GM23338 (cell line): ENCODE measurements at regions not wholly inside any gene's neighbourhood (a gene's known extent, or its start where the extent isn't known, plus 50 kb on each side); places are given as distances from the start of the nearest gene placed in this dataset.

Source experiments
- ATAC-seq: fragments of 200-7000 bp; cut with Tn5 transposase; 3 replicates; pipeline ENCODE4 v1.9.1; 2020
- DNase-seq: peaks from one replicate; pipeline ENCODE4 v3.0.0-alpha.2; 2015; ENCODE audit warnings: low spot score
- H2AFZ ChIP-seq: fragments of 200-600 bp; sonication (generic); 2 replicates; pipeline ENCODE4 v1.8.0; 2016; ENCODE audit warnings: antibody characterized with exemption, mild to moderate bottlenecking, moderate library complexity
- H3F3A ChIP-seq: fragments of 200-600 bp; sonication (generic); replicated peaks from 2 replicates; pipeline ENCODE4 v1.8.0; 2017; ENCODE audit warnings: antibody characterized with exemption, mixed run types, low read depth
- H3K27ac ChIP-seq: fragments of 200-600 bp; sonication (generic); 2 replicates; pipeline ENCODE4 v1.6.1; 2016; ENCODE audit warnings: low read depth
- H3K27me3 ChIP-seq: fragments of 200-600 bp; sonication (generic); 2 replicates; pipeline ENCODE4 v1.8.0; 2016; ENCODE audit warnings: mild to moderate bottlenecking, mixed run types, moderate library complexity; ENCODE audit not compliant: insufficient read depth
- H3K36me3 ChIP-seq: fragments of 200-600 bp; sonication (generic); 2 replicates; pipeline ENCODE4 v1.8.0; 2016; ENCODE audit warnings: mild to moderate bottlenecking; ENCODE audit not compliant: insufficient read depth
- H3K4me1 ChIP-seq: fragments of 200-600 bp; sonication (generic); 2 replicates; pipeline ENCODE4 v1.8.0; 2016; ENCODE audit warnings: mild to moderate bottlenecking, moderate library complexity; ENCODE audit not compliant: insufficient read depth
- H3K4me2 ChIP-seq: fragments of 200-600 bp; sonication (generic); 2 replicates; pipeline ENCODE4 v1.7.1; 2017; ENCODE audit warnings: mixed run types
- H3K4me3 ChIP-seq: fragments of 200-600 bp; sonication (generic); 2 replicates; pipeline ENCODE4 v1.6.1; 2016; ENCODE audit warnings: mixed run types
- H3K79me2 ChIP-seq: fragments of 200-600 bp; sonication (generic); replicated peaks from 2 replicates; pipeline ENCODE4 v1.8.0; 2017; ENCODE audit warnings: mild to moderate bottlenecking; ENCODE audit not compliant: insufficient read depth
- H3K9me2 ChIP-seq: fragments of 200-600 bp; sonication (generic); 2 replicates; pipeline ENCODE4 v1.8.0; 2017; ENCODE audit not compliant: insufficient read depth
- H4K20me1 ChIP-seq: fragments of 200-600 bp; sonication (generic); replicated peaks from 2 replicates; pipeline ENCODE4 v1.8.0; 2017; ENCODE audit warnings: mild to moderate bottlenecking; ENCODE audit not compliant: insufficient read depth
- H3K27ac Mint-ChIP-seq: 2 replicates; pipeline ENCODE4 v1.8.0; 2020; ENCODE audit warnings: inconsistent platforms, mild to moderate bottlenecking, moderate library complexity, mixed read lengths
- H3K27me3 Mint-ChIP-seq: 3 replicates; pipeline ENCODE4 v1.8.0; 2022; ENCODE audit warnings: low read depth, mild to moderate bottlenecking, moderate library complexity, mixed read lengths, inconsistent platforms; ENCODE audit not compliant: insufficient read depth, poor library complexity
- H3K36me3 Mint-ChIP-seq: 3 replicates; pipeline ENCODE4 v1.8.0; 2021; ENCODE audit warnings: low read depth, mild to moderate bottlenecking, inconsistent platforms, moderate library complexity, mixed read lengths
- H3K4me1 Mint-ChIP-seq: 3 replicates; pipeline ENCODE4 v1.8.0; 2020; ENCODE audit warnings: mild to moderate bottlenecking, inconsistent platforms, mixed read lengths
- H3K4me3 Mint-ChIP-seq: 3 replicates; pipeline ENCODE4 v1.8.0; 2021; ENCODE audit warnings: moderate library complexity, mild to moderate bottlenecking, inconsistent platforms, mixed read lengths
- H3K9me3 Mint-ChIP-seq: 3 replicates; pipeline ENCODE4 v1.8.0; 2020; ENCODE audit warnings: moderate library complexity, mild to moderate bottlenecking, inconsistent platforms, mixed read lengths
- CREB1 ChIP-seq: fragments of 250-450 bp; sonication (Bioruptor Pico); IDR thresholded peaks from 2 replicates; pipeline ENCODE4 v1.5.0; 2020; ENCODE audit warnings: low read depth, mild to moderate bottlenecking, moderate library complexity
- CTCF ChIP-seq, 2 experiments: fragments of 200-600 bp in 1 of 2; sonication (generic) in 1 of 2; conservative IDR thresholded peaks; 2 replicates each; pipeline versions ENCODE4 v1.5.1 to v1.6.1; 2016 to 2017; ENCODE audit warnings: antibody characterized with exemption in 2 of 2, low read depth in 2 of 2, mild to moderate bottlenecking in 2 of 2, moderate library complexity in 1 of 2
- ETS1 ChIP-seq: IDR thresholded peaks from 2 replicates; pipeline ENCODE4 v1.6.1; 2016; ENCODE audit warnings: antibody characterized with exemption
- JUNB ChIP-seq: IDR thresholded peaks from one replicate; pipeline ENCODE4 v1.6.1; 2016; ENCODE audit warnings: antibody characterized with exemption; ENCODE audit not compliant: unreplicated experiment
- NANOG ChIP-seq: IDR thresholded peaks from 2 replicates; pipeline ENCODE4 v1.6.1; 2016; ENCODE audit warnings: antibody characterized with exemption, borderline replicate concordance
- REST ChIP-seq: IDR thresholded peaks from one replicate; pipeline ENCODE4 v1.6.1; 2018; ENCODE audit warnings: antibody characterized with exemption; ENCODE audit not compliant: unreplicated experiment
- STAT1 ChIP-seq: IDR thresholded peaks from one replicate; pipeline ENCODE4 v1.6.1; 2016; ENCODE audit warnings: antibody characterized with exemption; ENCODE audit not compliant: unreplicated experiment
- ZNF462 ChIP-seq: fragments of 250-450 bp; sonication (Bioruptor Pico); IDR thresholded peaks from 2 replicates; pipeline ENCODE4 v1.5.0; 2020; ENCODE audit warnings: mild to moderate bottlenecking, moderate library complexity

- Mint-ChIP-seq H3K9me3 (no peaks in the 10 kb centered on the region; the same call in 1 of the 3 replicates), H3K4me3 (no peak overlapping the region), H3K27me3 (peaks cover 8% of the 10 kb centered on the region), H3K4me1 (no peaks in the 10 kb centered on the region; the same call in 2 of the 3 replicates), H3K27ac (no peak overlapping the region), H3K36me3 (peaks cover 51% of the 10 kb centered on the region)
- Histone ChIP-seq H4K20me1 (no peaks in the 10 kb centered on the region), H3K4me3 (peak overlapping the region; percentile 5; the same call in 1 of the 2 replicates), H3K4me2 (peak overlapping the region; percentile 49; the same call in 1 of the 2 replicates), H3K27ac (no peak overlapping the region), H3K36me3 (no peaks in the 10 kb centered on the region), H3F3A (no peaks in the 10 kb centered on the region), H3K9me2 (no peaks in the 10 kb centered on the region), H3K4me1 (peaks cover 13% of the 10 kb centered on the region; the same call in 1 of the 2 replicates), H3K27me3 (peaks cover 62% of the 10 kb centered on the region), H3K79me2 (no peaks in the 10 kb centered on the region), H2AFZ (no peak overlapping the region)
- no peak for TF ChIP-seq REST
- TF ChIP-seq NANOG: no peak
- TF ChIP-seq JUNB: no peak
- TF ChIP-seq CREB1: no peak
- TF ChIP-seq ETS1: no peak
- no peak for DNase-seq
- ATAC-seq: no peak
Observed at GRCh38 chr12:130220706-130221100, 58.4 kb downstream of the FZD10 start.

GRCh38 chr12:130222519-130223218 is 60.4 kb downstream of the FZD10 start:
- DNase-seq (peak; percentile 67), ATAC-seq (no peak)
- Mint-ChIP-seq H3K4me1 (no peaks in the 10 kb centered on the region; the same call in 2 of the 3 replicates), H3K9me3 (no peaks in the 10 kb centered on the region; the same call in 1 of the 3 replicates), H3K36me3 (peaks cover 47% of the 10 kb centered on the region), H3K4me3 (no peak overlapping the region), H3K27ac (no peak overlapping the region), H3K27me3 (peaks cover 4% of the 10 kb centered on the region)
- no peaks in the 10 kb centered on the region for H3K9me2 ChIP-seq
- peaks cover 58% of the 10 kb centered on the region for H3K27me3 ChIP-seq
- no peaks in the 10 kb centered on the region for H3F3A ChIP-seq
- 0 out of 2 replicates have a peak overlapping the region, but pooled peaks have one; percentile 30 for H3K4me3 ChIP-seq
- no peaks in the 10 kb centered on the region for H3K36me3 ChIP-seq
- H3K27ac ChIP-seq: no peak overlapping the region
- TF ChIP-seq ZNF462 (CRISPR knock-in tag) (no peak), STAT1 (no peak), CTCF (conservative IDR thresholded peaks at IDR 0.05; ENCODE audit: low read depth in 2 of 2) (peak; percentile 38 to 53)
- no peak overlapping the region for H2AFZ ChIP-seq
- no peaks in the 10 kb centered on the region for H4K20me1 ChIP-seq
- no peaks in the 10 kb centered on the region for H3K79me2 ChIP-seq
- H3K4me1 ChIP-seq: peaks cover 13% of the 10 kb centered on the region; the same call in 1 of the 2 replicates
- peak overlapping the region; percentile 38; the same call in 1 of the 2 replicates for H3K4me2 ChIP-seq
